H9 (cell line): ENCODE measurements at regions not wholly inside any gene's neighbourhood (a gene's known extent, or its start where the extent isn't known, plus 50 kb on each side); places are given as distances from the start of the nearest gene placed in this dataset.

Experiments
- DNase-seq: peaks from one replicate; pipeline ENCODE4 v3.0.0-alpha.2; 2017
- H2AFZ ChIP-seq: one replicate; pipeline ENCODE4 v1.6.1; 2013; ENCODE audit warnings: mild to moderate bottlenecking, low read length, control low read depth, moderate library complexity
- H2AK5ac ChIP-seq: 2 replicates; pipeline ENCODE4 v1.6.1; 2013; ENCODE audit warnings: low read length, control low read depth, mixed read lengths; ENCODE audit not compliant: insufficient read length
- H2BK120ac ChIP-seq: one replicate; pipeline ENCODE4 v1.6.1; 2013; ENCODE audit warnings: low read depth, mild to moderate bottlenecking, low read length, control low read depth, inconsistent platforms; ENCODE audit not compliant: poor library complexity, severe bottlenecking
- H2BK12ac ChIP-seq: 2 replicates; pipeline ENCODE4 v1.6.1; 2013; ENCODE audit warnings: low read length, control low read depth, mixed read lengths, low read depth; ENCODE audit not compliant: insufficient read length
- H2BK15ac ChIP-seq: 2 replicates; pipeline ENCODE4 v1.6.1; 2013; ENCODE audit warnings: low read depth, low read length, control low read depth
- H2BK20ac ChIP-seq: one replicate; pipeline ENCODE4 v1.6.1; 2013; ENCODE audit warnings: low read depth, mild to moderate bottlenecking, low read length, control low read depth, inconsistent platforms; ENCODE audit not compliant: poor library complexity, severe bottlenecking
- H2BK5ac ChIP-seq: 2 replicates; pipeline ENCODE4 v1.6.1; 2013; ENCODE audit warnings: low read length, control low read depth, mixed read lengths; ENCODE audit not compliant: insufficient read length
- H3K14ac ChIP-seq: 2 replicates; pipeline ENCODE4 v1.6.1; 2013; ENCODE audit warnings: low read length, control low read depth; ENCODE audit not compliant: insufficient read depth
- H3K18ac ChIP-seq: 2 replicates; pipeline ENCODE4 v1.6.1; 2013; ENCODE audit warnings: low read depth, mild to moderate bottlenecking, mixed read lengths, low read length, control low read depth; ENCODE audit not compliant: insufficient read length
- H3K23ac ChIP-seq: 2 replicates; pipeline ENCODE4 v1.6.1; 2013; ENCODE audit warnings: low read length, control low read depth, mixed read lengths, low read depth; ENCODE audit not compliant: insufficient read length
- H3K23me2 ChIP-seq: 2 replicates; pipeline ENCODE4 v1.6.1; 2013; ENCODE audit warnings: low read depth, mild to moderate bottlenecking, mixed read lengths, low read length, control low read depth; ENCODE audit not compliant: insufficient read length, poor library complexity, severe bottlenecking
- H3K27ac ChIP-seq: 2 replicates; pipeline ENCODE4 v1.5.1; 2013; ENCODE audit warnings: low read length, control low read depth, mixed read lengths, low read depth; ENCODE audit not compliant: insufficient read length
- H3K27me3 ChIP-seq: 2 replicates; pipeline ENCODE4 v1.6.1; 2013; ENCODE audit warnings: low read length, control low read depth, inconsistent platforms; ENCODE audit not compliant: insufficient read depth
- H3K4ac ChIP-seq: 2 replicates; pipeline ENCODE4 v1.6.1; 2013; ENCODE audit warnings: low read depth, mild to moderate bottlenecking, control low read depth, inconsistent platforms, low read length, moderate library complexity
- H3K4me1 ChIP-seq: 2 replicates; pipeline ENCODE4 v1.6.1; 2013; ENCODE audit warnings: low read length, control low read depth, inconsistent platforms; ENCODE audit not compliant: insufficient read depth
- H3K4me2 ChIP-seq: 2 replicates; pipeline ENCODE4 v1.6.1; 2013; ENCODE audit warnings: low read length, control low read depth, mixed read lengths; ENCODE audit not compliant: insufficient read length, insufficient read depth
- H3K56ac ChIP-seq: 2 replicates; pipeline ENCODE4 v1.6.1; 2013; ENCODE audit warnings: low read depth, mild to moderate bottlenecking, mixed read lengths, low read length, control low read depth; ENCODE audit not compliant: insufficient read length
- H3K79me1 ChIP-seq: 2 replicates; pipeline ENCODE4 v1.6.1; 2013; ENCODE audit warnings: low read depth, mild to moderate bottlenecking, moderate library complexity, low read length, control low read depth, inconsistent platforms; ENCODE audit not compliant: insufficient read depth, poor library complexity, severe bottlenecking
- H3K79me2 ChIP-seq: 2 replicates; pipeline ENCODE4 v1.6.1; 2013; ENCODE audit warnings: low read length, control low read depth, inconsistent platforms; ENCODE audit not compliant: insufficient read depth
- H3K9ac ChIP-seq: 2 replicates; pipeline ENCODE4 v1.6.1; 2013; ENCODE audit warnings: low read length, control low read depth, mixed read lengths; ENCODE audit not compliant: insufficient read length; ENCODE audit errors: extremely low read depth
- H3K9me3 ChIP-seq: one replicate; pipeline ENCODE4 v1.6.1; 2013; ENCODE audit warnings: low read depth, low read length, inconsistent platforms; ENCODE audit not compliant: control insufficient read depth
- H3T11ph ChIP-seq: one replicate; pipeline ENCODE4 v1.6.1; 2013; ENCODE audit warnings: mild to moderate bottlenecking, low read length, control low read depth, inconsistent platforms
- H4K20me1 ChIP-seq: one replicate; pipeline ENCODE4 v1.6.1; 2013; ENCODE audit not compliant: control insufficient read depth, insufficient read length, insufficient read depth
- H4K5ac ChIP-seq: 2 replicates; pipeline ENCODE4 v1.6.1; 2013; ENCODE audit warnings: low read depth, mild to moderate bottlenecking, mixed read lengths, low read length, control low read depth; ENCODE audit not compliant: insufficient read length
- H4K8ac ChIP-seq: replicated peaks from 2 replicates; pipeline ENCODE4 v1.6.1; 2013; ENCODE audit warnings: low read length, control low read depth, mixed read lengths, low read depth; ENCODE audit not compliant: insufficient read length
- H4K91ac ChIP-seq: 2 replicates; pipeline ENCODE4 v1.6.1; 2013; ENCODE audit warnings: low read depth, mild to moderate bottlenecking, moderate library complexity, mixed read lengths, low read length, control low read depth; ENCODE audit not compliant: insufficient read length
- H3K27ac Mint-ChIP-seq, 3 experiments: 2 replicates in 2 of 3; 3 replicates in 1 of 3; pipeline ENCODE4 v1.8.0; 2020 to 2021; ENCODE audit warnings: mixed read lengths in 3 of 3, mild to moderate bottlenecking in 1 of 3, moderate library complexity in 1 of 3
- H3K27me3 Mint-ChIP-seq: 2 replicates; pipeline ENCODE4 v1.8.0; 2021; ENCODE audit warnings: low read depth, mild to moderate bottlenecking, moderate library complexity, mixed read lengths
- H3K36me3 Mint-ChIP-seq, 3 experiments: 2 replicates in 2 of 3; 3 replicates in 1 of 3; pipeline ENCODE4 v1.8.0; 2020 to 2021; ENCODE audit warnings: low read depth in 3 of 3, mixed read lengths in 3 of 3; ENCODE audit not compliant: insufficient read depth in 1 of 3
- H3K4me1 Mint-ChIP-seq, 2 experiments: 2 replicates each; pipeline ENCODE4 v1.8.0; 2020; ENCODE audit warnings: mixed read lengths in 2 of 2
- H3K4me3 Mint-ChIP-seq, 2 experiments: 2 replicates in 1 of 2; 3 replicates in 1 of 2; pipeline ENCODE4 v1.8.0; 2020 to 2021; ENCODE audit warnings: mild to moderate bottlenecking in 2 of 2, mixed read lengths in 2 of 2, moderate library complexity in 1 of 2
- H3K9me3 Mint-ChIP-seq, 2 experiments: 2 replicates in 1 of 2; 3 replicates in 1 of 2; pipeline ENCODE4 v1.8.0; 2020; ENCODE audit warnings: mild to moderate bottlenecking in 2 of 2, mixed read lengths in 2 of 2, moderate library complexity in 1 of 2
- WGBS: extraction: QIAGEN DNeasy Blood & Tissue Kit; methylation state at CpG from one replicate; pipeline ENCODE4 v1.1.7; 2013; ENCODE audit warnings: missing lambda C conversion rate, low lambda C conversion rate, mixed read lengths; ENCODE audit not compliant: insufficient read length; ENCODE audit errors: extremely low coverage; 5-methylcytosine and 5-hydroxymethylcytosine counted together
- TF ChIP-seq, protein P1 (sequence below): fragments of 200-600 bp; sonication (generic); conservative IDR thresholded peaks from 3 replicates; pipeline ENCODE4 v1.8.0; 2021; ENCODE audit warnings: antibody characterized with exemption, mild to moderate bottlenecking

DNA sequence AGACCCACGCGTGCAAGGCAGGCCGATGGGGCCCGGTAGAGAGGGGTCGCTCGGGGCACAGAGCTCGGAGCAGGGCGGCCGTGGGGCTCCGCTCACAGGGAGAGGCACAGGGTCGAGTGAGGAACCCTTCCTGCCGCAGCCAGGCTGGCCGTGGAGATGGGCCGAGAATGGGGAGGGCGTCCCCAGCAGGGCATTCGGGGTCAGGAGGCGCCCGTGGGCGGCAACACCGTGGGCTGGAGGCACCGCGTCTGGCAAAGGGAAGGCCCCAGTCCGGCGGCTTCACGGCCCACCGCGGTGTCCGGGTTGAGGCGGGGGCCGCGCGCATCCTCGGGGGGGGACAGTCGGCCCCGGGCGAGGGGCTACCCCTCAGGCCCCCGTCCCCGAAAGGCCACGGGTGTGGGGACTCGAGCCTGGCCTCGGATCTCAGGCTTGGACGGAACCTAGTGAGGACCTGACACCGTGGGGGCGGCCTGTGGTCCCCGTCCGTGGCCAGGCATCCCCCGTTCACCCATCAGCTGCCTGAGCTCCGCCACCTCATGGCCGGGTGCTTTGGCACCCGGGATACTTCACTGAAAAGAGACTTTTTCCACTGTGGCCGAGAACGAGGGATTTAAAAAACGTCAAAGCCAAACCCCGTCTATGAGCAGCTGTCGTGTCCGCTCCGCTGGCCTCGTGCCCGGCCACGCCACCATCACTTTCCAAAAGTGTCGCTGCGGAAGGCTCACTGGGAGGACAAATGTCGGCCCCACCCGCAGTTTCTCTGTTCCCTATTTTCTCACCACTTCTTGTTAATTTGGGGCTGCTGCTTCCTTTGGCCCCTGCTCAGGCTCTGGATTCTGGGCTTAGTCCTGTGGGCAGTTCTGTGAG is 73.6 kb downstream of the METRNL start:
- no peak overlapping the region for H3K9ac ChIP-seq
- H3K18ac ChIP-seq = no peak overlapping the region
- H3K27ac Mint-ChIP-seq = no peak overlapping the region
- H2AFZ ChIP-seq = no peak overlapping the region
- 0 out of 2 replicates have a peak, but pooled peaks cover 1% of the 10 kb centered on the region for H3K4me1 ChIP-seq
- no peaks in the 10 kb centered on the region; a peak in 1 of 7 replicates for H3K36me3 Mint-ChIP-seq
- H2BK5ac ChIP-seq = no peak overlapping the region
- no peaks in the 10 kb centered on the region for H3K79me1 ChIP-seq
- H2BK12ac ChIP-seq = no peak overlapping the region
- no peak overlapping the region for H3K4me2 ChIP-seq
- H3K27me3 ChIP-seq = no peaks in the 10 kb centered on the region
- no peak overlapping the region for H2BK15ac ChIP-seq
- no peak overlapping the region for H4K5ac ChIP-seq
- H3K56ac ChIP-seq = no peak overlapping the region
- H2AK5ac ChIP-seq = no peak overlapping the region
- peaks cover 17 to 25% of the 10 kb centered on the region in 2 experiments for H3K4me1 Mint-ChIP-seq
- no peak overlapping the region for H4K8ac ChIP-seq
- no peak overlapping the region for H3K4me3 Mint-ChIP-seq
- no peak overlapping the region for H3T11ph ChIP-seq
- TF ChIP-seq, protein P1, sequence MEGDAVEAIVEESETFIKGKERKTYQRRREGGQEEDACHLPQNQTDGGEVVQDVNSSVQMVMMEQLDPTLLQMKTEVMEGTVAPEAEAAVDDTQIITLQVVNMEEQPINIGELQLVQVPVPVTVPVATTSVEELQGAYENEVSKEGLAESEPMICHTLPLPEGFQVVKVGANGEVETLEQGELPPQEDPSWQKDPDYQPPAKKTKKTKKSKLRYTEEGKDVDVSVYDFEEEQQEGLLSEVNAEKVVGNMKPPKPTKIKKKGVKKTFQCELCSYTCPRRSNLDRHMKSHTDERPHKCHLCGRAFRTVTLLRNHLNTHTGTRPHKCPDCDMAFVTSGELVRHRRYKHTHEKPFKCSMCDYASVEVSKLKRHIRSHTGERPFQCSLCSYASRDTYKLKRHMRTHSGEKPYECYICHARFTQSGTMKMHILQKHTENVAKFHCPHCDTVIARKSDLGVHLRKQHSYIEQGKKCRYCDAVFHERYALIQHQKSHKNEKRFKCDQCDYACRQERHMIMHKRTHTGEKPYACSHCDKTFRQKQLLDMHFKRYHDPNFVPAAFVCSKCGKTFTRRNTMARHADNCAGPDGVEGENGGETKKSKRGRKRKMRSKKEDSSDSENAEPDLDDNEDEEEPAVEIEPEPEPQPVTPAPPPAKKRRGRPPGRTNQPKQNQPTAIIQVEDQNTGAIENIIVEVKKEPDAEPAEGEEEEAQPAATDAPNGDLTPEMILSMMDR = no peak
- H3K9me3 Mint-ChIP-seq = peaks cover 0 to 7% of the 10 kb centered on the region in 2 experiments; a peak in 2 of 5 replicates
- no peaks in the 10 kb centered on the region for H4K20me1 ChIP-seq
- no peak overlapping the region for H2BK120ac ChIP-seq
- H3K14ac ChIP-seq = peak overlapping the region; percentile 50; the same call in 1 of the 2 replicates
- H3K27me3 Mint-ChIP-seq = peaks cover 2% of the 10 kb centered on the region
- H3K4ac ChIP-seq = no peak overlapping the region
- no peak overlapping the region for H4K91ac ChIP-seq
- no peak overlapping the region for H3K23ac ChIP-seq
- no CpG with 5 or more reads among the region's 64 CpGs for WGBS
- H3K9me3 ChIP-seq = no peaks in the 10 kb centered on the region
- H3K23me2 ChIP-seq = no peaks in the 10 kb centered on the region
- no peak overlapping the region for H2BK20ac ChIP-seq
- H3K27ac ChIP-seq = no peak overlapping the region
- peak; percentile 29 for DNase-seq
- no peaks in the 10 kb centered on the region for H3K79me2 ChIP-seq
